Activated CD4-positive, alpha-beta T cell treated with anti-CD3 and anti-CD28 coated beads for 48 hours (primary cell): ENCODE measurements at regions not wholly inside any gene's neighbourhood (a gene's known extent, or its start where the extent isn't known, plus 50 kb on each side); places are given as distances from the start of the nearest gene placed in this dataset.

Experiments
- DNase-seq: peaks from one replicate; pipeline ENCODE4 v3.0.0-alpha.2; 2020

DNA sequence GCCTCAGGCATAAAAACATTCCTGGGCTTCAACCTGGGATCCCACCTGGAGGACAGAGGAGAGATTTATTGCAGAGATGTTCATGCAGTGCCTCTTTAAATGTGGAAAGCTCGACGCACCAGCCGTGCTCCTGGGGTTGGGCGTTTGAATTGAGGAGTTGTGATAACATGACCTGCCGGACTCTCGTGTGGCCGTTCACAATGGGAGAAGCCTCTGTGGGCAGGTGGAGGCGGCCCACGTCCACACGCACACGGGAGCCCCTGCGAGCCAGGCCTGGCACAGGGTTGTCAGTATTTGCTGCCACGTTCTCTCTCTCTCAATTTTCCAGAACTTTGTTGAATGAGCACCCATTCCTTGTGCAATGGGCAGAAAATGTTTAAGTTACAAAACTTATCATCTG lies 58.3 kb upstream of the PPARA start:
- no peak for DNase-seq

- DNase-seq: no peak
These were observed 57.5 kb upstream of the PPARA start for GRCh38 chr22:46092670-46093410.

- no peak for DNase-seq
These were observed 56.5 kb upstream of the PPARA start for GRCh38 chr22:46093796-46094195.

DNA sequence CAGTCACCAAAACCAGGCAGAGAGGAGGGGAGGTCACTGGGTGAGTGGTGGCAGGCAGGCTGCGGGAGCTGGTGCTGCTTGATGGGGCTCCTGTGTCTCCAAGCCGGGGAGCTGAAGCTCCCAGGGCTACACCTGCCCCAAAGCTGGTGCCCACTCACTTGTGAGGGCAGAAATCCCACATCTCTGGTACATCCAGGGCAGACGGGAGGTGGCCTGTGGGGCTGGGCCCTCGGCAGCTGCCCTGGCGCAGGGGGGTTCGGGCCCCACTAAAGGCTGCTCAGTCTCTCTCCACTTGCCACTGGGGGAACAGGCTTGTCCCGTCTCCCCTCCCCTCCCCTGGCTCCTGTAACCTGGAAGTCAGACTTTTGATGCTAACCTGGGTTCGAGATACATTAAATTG lies 55.6 kb upstream of the PPARA start:
- DNase-seq: no peak

DNA sequence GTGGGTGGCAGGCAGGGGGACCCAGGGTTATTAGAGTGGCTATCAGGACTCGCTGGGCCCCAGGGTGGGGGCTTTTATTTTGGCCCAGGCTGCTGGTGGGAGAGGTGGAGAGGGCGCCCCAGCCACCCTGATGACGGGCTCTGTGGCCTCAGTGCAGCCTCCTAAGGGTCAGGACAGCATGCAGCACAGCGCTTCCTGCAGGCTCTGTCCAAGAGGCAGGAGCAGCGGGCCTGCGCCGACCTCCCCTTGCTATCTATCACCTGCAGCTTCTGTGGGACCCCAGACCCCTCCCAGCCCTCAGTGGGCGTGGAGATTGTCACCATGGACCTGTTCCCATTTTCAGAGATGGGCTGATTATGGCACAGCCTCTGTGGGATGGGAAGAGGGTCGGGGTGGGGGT lies 54.3 kb upstream of the PPARA start:
- no peak for DNase-seq

DNA sequence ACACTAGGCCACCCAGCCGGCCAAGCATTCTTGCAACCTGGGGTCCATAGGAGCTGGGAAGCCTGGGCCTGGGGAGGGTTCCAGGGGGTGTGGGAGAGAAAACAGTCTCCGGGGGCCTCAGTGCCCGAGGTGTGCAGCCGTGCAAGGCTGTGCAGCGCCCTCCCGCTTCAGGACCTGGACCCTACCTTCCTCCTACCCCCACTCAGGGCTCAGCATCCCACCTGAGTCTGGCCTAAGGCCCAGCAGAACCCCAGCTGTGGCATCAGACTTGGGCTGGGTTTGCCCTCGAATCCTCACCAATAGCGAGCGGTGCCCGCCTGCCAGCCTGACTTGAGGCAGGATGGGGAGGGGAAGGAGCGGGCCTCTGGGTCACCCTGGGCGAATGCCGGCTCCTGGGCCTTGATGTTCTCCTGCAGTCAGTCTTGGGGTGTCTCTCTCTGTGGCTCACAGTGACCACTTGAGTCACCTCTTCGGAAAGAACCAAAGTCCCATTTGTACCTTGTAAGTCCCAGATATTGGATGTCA lies 53.6 kb upstream of the PPARA start:
- DNase-seq: no peak

GRCh38 chr22:46097268-46097900 lies 52.9 kb upstream of the PPARA start:
- DNase-seq: no peak

- no peak for DNase-seq
These were observed 51.5 kb upstream of the PPARA start for GRCh38 chr22:46098525-46099475.

DNA sequence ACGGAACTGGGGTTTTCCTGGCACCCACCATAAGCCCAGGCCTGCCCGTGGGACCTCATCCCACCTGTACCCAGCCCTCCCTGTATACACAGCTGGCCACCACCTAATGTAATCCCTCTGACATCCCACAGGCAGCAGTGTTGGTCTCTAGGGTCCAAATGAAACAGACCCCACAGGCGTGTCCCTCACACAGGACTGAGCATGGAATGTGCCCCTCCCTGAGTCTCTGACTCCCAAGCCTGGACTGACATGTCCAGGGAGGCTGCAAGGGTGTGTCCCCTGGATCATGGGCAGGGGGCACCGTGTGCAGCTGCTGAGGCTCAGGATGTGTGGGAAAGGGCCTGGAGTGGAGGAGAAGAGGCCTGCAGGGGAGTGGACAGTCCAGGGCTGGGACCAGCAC lies 50.6 kb upstream of the PPARA start:
- no peak for DNase-seq

- no peak for DNase-seq
These were observed 49.8 kb upstream of the PPARA start for GRCh38 chr22:46100401-46101105.
